Mucosa of gallbladder (tissue), 1 donor: ENCODE measurements at regions not wholly inside any gene's neighbourhood (a gene's known extent, or its start where the extent isn't known, plus 50 kb on each side); places are given as distances from the start of the nearest gene placed in this dataset.

Source experiments
- DNase-seq: peaks from one replicate; pipeline ENCODE4 v3.0.0-alpha.2; 2020; ENCODE audit warnings: low spot score
- donor health status: DM: no; HTN: no; CAD: no.

DNA sequence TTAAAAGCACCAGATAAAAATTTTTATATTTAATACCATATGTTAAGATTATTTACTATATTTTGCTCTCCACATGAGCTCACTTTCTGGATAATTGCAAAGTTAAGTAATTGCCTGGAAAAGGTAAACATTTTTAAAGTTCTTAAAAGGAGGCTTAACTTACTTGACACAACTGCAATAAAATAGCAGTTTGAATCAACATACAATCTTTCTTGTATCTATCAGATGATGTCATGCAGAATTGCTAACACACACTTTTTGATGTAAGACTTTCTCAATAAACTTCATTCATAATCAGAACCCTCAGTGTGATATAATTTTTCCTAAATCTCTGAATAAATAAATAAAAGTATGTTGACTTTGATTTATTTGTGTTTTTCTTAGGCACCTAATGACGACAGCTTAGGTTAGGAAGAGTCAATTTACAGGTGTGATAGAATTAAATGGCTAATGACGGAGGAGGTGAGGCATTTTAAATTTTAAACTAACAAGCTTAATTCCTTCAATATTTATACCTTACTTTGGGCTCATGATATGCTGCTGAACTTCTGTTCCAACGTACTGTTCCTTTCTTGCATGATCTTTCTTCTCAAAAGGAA, 99.5 kb downstream of the LYPLAL1 start:
- no peak for DNase-seq

GRCh38 chr1:219271818-219272535, 98.3 kb downstream of the LYPLAL1 start:
- no peak for DNase-seq

- no peak for DNase-seq
Observed at GRCh38 chr1:219269171-219269570, 95.5 kb downstream of the LYPLAL1 start.

DNA sequence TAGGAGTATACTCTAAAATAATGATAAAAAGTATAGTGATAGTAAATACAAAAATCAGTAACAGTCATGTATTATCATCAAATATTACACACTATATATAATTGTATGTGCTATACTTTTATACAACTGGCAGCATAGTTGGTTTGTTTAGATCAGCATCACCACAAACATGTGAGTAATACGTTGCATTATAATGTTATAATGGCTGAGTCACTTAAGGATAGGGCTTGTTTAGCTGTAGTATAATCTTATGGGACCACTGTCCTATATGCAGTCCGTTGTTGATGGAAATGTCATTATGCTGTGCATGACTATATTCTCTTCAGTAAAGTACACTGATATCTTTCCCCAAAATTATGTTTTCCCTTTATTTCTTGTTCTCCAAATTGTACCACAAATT, 92.8 kb downstream of the LYPLAL1 start:
- no peak for DNase-seq

GRCh38 chr1:219265026-219265515, 91.4 kb downstream of the LYPLAL1 start:
- no peak for DNase-seq

GRCh38 chr1:219264561-219264960, 90.9 kb downstream of the LYPLAL1 start:
- no peak for DNase-seq
